ENCODE measurements at regions not wholly inside any gene's neighbourhood (a gene's known extent, or its start where the extent isn't known, plus 50 kb on each side); places are given as distances from the start of the nearest gene placed in this dataset.

- TF ChIP-seq CTCF (conservative IDR thresholded peaks at IDR 0.05; ENCODE audit: low read depth, low read length) (no peak), RCOR1 (IDR thresholded peaks at IDR 0.05; ENCODE audit: insufficient replicate concordance, low read length) (no peak), SMC3 (IDR thresholded peaks at IDR 0.05; ENCODE audit: low read depth, low read length) (no peak), USF2 (IDR thresholded peaks at IDR 0.05; ENCODE audit: low read depth, low read length) (no peak), BHLHE40 (IDR thresholded peaks at IDR 0.05; ENCODE audit: low read depth, low read length) (no peak), MAFK (IDR thresholded peaks at IDR 0.05; ENCODE audit: low read depth, low read length) (no peak), RFX5 (IDR thresholded peaks at IDR 0.05; ENCODE audit: low read depth, low read length) (no peak), RAD21 (IDR thresholded peaks at IDR 0.05; ENCODE audit: low read length) (no peak), POLR2A (IDR thresholded peaks at IDR 0.05; ENCODE audit: low read depth, low read length) (no peak), CHD1 (IDR thresholded peaks at IDR 0.05; ENCODE audit: low read depth, low read length) (no peak), ELK1 (IDR thresholded peaks at IDR 0.05; ENCODE audit: borderline replicate concordance, low read depth, low read length) (no peak), CEBPB (IDR thresholded peaks at IDR 0.05; ENCODE audit: low read depth, low read length) (no peak), NFE2L2 (IDR thresholded peaks at IDR 0.05; ENCODE audit: low read depth, low read length) (no peak), FOS (IDR thresholded peaks at IDR 0.05; ENCODE audit: low read depth, low read length) (no peak), MXI1 (IDR thresholded peaks at IDR 0.05; ENCODE audit: borderline replicate concordance, low read depth, low read length) (no peak), MAZ (IDR thresholded peaks at IDR 0.05; ENCODE audit: borderline replicate concordance, low read depth, low read length) (no peak)
- H3K9ac ChIP-seq (ENCODE audit: low read depth, low read length) = no peak overlapping the region
- H3K4me3 ChIP-seq (ENCODE audit: insufficient read depth, low read depth, low read length) = no peak overlapping the region
- no CpG with 5 or more reads among the region's 7 CpGs for whole genome bisulfite sequencing, 2 experiments (ENCODE audit: extremely low coverage in 2 of 2, insufficient read length in 1 of 2)
- no peak overlapping the region for H4K8ac ChIP-seq (ENCODE audit: low read depth in 2 of 2, low read length in 2 of 2)
- no peaks in the 10 kb centered on the region for H3K79me1 ChIP-seq (ENCODE audit: low read depth in 1 of 2, low read length in 2 of 2)
- no peaks in the 10 kb centered on the region for H4K20me1 ChIP-seq (ENCODE audit: insufficient read depth, low read length)
- ChIA-PET POLR2A (ENCODE audit: unreplicated experiment) (no interaction called here), CTCF (no interaction called here)
- no peak overlapping the region for H2AFZ ChIP-seq (replicated peaks; ENCODE audit: low read length, poor library complexity)
- no peak overlapping the region for H2BK120ac ChIP-seq (ENCODE audit: low read depth, low read length)
- no peak overlapping the region for H3K27ac ChIP-seq (ENCODE audit: insufficient read depth, low read length)
- H2BK20ac ChIP-seq (ENCODE audit: low read depth, low read length) = no peak overlapping the region
- no peak for ATAC-seq (ENCODE audit: low read depth)
- intact Hi-C loops (cut with micrococcal nuclease) = no loop called here
- H3K27me3 ChIP-seq (ENCODE audit: control insufficient read depth, insufficient read depth, low read length) = no peaks in the 10 kb centered on the region
- no peak overlapping the region for H3K23ac ChIP-seq (ENCODE audit: low read depth, low read length)
- H3K36me3 ChIP-seq (ENCODE audit: control insufficient read depth, insufficient read depth, low read length) = no peaks in the 10 kb centered on the region
- H3K56ac ChIP-seq (ENCODE audit: extremely low read depth, insufficient read depth, low read length) = no peak overlapping the region; the same call in 1 of the 2 replicates
- H4K5ac ChIP-seq (ENCODE audit: low read depth, low read length) = no peak overlapping the region
- in situ Hi-C loops (cut with MboI; ENCODE audit: low sequenced_read_pairs) = no loop called here
- dilution Hi-C loops (cut with HindIII; ENCODE audit: low sequenced_read_pairs, unreplicated experiment) = no loop called here
- H3K9me3 ChIP-seq (ENCODE audit: control insufficient read depth, insufficient read depth, low read length) = no peaks in the 10 kb centered on the region
- H3K4me2 ChIP-seq (ENCODE audit: low read depth, low read length) = no peak overlapping the region
- H3K4me1 ChIP-seq (ENCODE audit: control insufficient read depth, insufficient read depth, low read length) = no peaks in the 10 kb centered on the region
- H3K9me1 ChIP-seq (ENCODE audit: insufficient read depth, low read length) = no peaks in the 10 kb centered on the region
- no peak overlapping the region for H2AK5ac ChIP-seq (ENCODE audit: low read depth, low read length)
- no peak overlapping the region for H3K18ac ChIP-seq (ENCODE audit: low read depth, low read length)
- no peak overlapping the region for H4K91ac ChIP-seq (ENCODE audit: insufficient read depth, low read depth, low read length)
- no peak overlapping the region for H2AK9ac ChIP-seq (replicated peaks; ENCODE audit: low read depth, low read length, poor library complexity)
- H3K4ac ChIP-seq (ENCODE audit: low read depth, low read length) = no peak overlapping the region
- H2BK15ac ChIP-seq (ENCODE audit: low read depth, low read length) = no peak overlapping the region
- H3K14ac ChIP-seq (replicated peaks; ENCODE audit: low read depth, low read length) = no peak overlapping the region
- BruUV-seq (replicated peaks) = no TSS peak
- DNase-seq = no peak
- no peak overlapping the region for H2BK5ac ChIP-seq (ENCODE audit: low read depth, low read length, poor library complexity, severe bottlenecking)
Measured at GRCh38 chr4:23648854-23649596, 240.8 kb downstream of the PPARGC1A start.
